GM10266 (cell line): ENCODE measurements at regions not wholly inside any gene's neighbourhood (a gene's known extent, or its start where the extent isn't known, plus 50 kb on each side); places are given as distances from the start of the nearest gene placed in this dataset.

ENCODE experiments used
- DNase-seq: peaks from one replicate; pipeline ENCODE4 v3.0.0; 2012; ENCODE audit errors: extremely low spot score
- CTCF ChIP-seq: IDR thresholded peaks from 2 replicates; pipeline ENCODE4 v1.5.1; 2012; ENCODE audit warnings: mild to moderate bottlenecking, low read depth; ENCODE audit not compliant: control insufficient read depth, insufficient read depth; ENCODE audit errors: missing control alignments

GRCh38 chr11:80778432-80778831 is 1337.6 kb upstream of the TENM4 start:
- no peak for DNase-seq
- no peak for TF ChIP-seq CTCF

- TF ChIP-seq CTCF = no peak
These were observed 1333.1 kb upstream of the TENM4 start for GRCh38 chr11:80773919-80774318.

GRCh38 chr11:80771017-80771416 is 1330.2 kb upstream of the TENM4 start:
- TF ChIP-seq CTCF = no peak
- DNase-seq = no peak

More at GRCh38 chr11:80773919-80774318, 1333.1 kb upstream of the TENM4 start:
- no peak for DNase-seq

- TF ChIP-seq CTCF = no peak
- DNase-seq = no peak
These were observed 1318.0 kb upstream of the TENM4 start for GRCh38 chr11:80758787-80759186.

GRCh38 chr11:80748207-80748925 is 1307.5 kb upstream of the TENM4 start:
- TF ChIP-seq CTCF = no peak
- no peak for DNase-seq

GRCh38 chr11:80746300-80746699 is 1305.5 kb upstream of the TENM4 start:
- no peak for DNase-seq
- TF ChIP-seq CTCF = no peak

- TF ChIP-seq CTCF = no peak
- no peak for DNase-seq
These were observed 1304.6 kb upstream of the TENM4 start for GRCh38 chr11:80745416-80745815.
